ENCODE measurements at regions not wholly inside any gene's neighbourhood (a gene's known extent, or its start where the extent isn't known, plus 50 kb on each side); places are given as distances from the start of the nearest gene placed in this dataset.

GRCh38 chr9:26399556-26399955, 493.0 kb downstream of the CAAP1 start:
- Histone ChIP-seq H3K4me3 (ENCODE audit: low read depth, low read length, poor library complexity, severe bottlenecking) (no peak overlapping the region), H3K36me3 (ENCODE audit: insufficient read depth, low read length, poor library complexity, severe bottlenecking) (no peaks in the 10 kb centered on the region), H3K9me3 (ENCODE audit: low read depth, low read length, poor library complexity, severe bottlenecking) (no peaks in the 10 kb centered on the region), H3K4me1 (ENCODE audit: insufficient read depth, low read length, poor library complexity, severe bottlenecking) (no peaks in the 10 kb centered on the region), H3K27ac (ENCODE audit: low read depth, low read length, poor library complexity, severe bottlenecking) (no peak overlapping the region), H3K27me3 (replicated peaks; ENCODE audit: insufficient read depth, low read depth, low read length, poor library complexity) (no peaks in the 10 kb centered on the region)
- intact Hi-C loops (cut with micrococcal nuclease; ENCODE audit: unreplicated experiment): no loop called here
- DNase-seq (ENCODE audit: low spot score): no peak
- POLR2A ChIA-PET (ENCODE audit: low non-redundant PET): no interaction called here
- CTCF ChIA-PET: no interaction called here
- no TSS peak for BruUV-seq (replicated peaks)
- TF ChIP-seq CTCF (conservative IDR thresholded peaks at IDR 0.05; ENCODE audit: low read depth, low read length) (no peak), EZH2 (IDR thresholded peaks at IDR 0.05; ENCODE audit: borderline replicate concordance, low read depth, low read length, poor library complexity, severe bottlenecking) (no peak)

DNA sequence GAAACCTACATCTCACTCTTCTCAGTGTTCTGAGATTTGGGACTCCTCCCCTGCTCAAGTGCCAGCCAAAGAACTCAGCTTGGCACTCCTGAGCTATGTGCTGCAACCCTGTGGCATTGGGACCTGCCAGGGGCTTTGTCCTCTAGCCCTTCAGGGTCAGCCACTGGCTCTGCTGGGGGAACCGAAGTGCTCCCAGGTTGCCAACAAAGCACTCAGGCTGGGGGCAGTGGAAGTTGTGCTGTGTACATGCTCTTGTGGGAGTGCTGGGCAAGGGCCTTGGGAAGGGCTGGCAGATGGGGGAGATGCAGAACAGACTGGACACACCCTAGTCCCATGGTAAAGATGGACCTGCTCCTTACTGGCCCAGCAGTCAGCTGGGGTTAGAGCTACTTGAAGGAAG, 498.6 kb downstream of the CAAP1 start:
- BruUV-seq (replicated peaks): no TSS peak

DNA sequence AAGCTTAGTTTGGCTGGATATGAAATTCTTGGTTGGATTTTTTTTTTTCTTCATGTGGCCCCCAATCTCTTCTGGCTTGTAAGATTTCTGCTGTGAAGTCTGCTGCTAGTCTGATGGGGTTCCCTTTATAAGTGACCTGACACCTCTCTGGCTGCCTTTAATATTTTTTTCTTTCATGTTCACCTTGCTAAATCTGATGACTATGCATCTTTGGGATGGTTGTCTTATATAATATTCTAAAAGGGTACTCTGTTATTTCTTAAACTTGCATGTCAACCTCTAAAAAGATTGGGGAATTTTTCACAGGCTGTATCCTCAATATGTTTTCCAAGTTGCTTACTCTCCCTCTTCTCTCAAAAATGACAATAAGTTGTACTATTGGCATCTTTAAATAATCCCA, 500.0 kb downstream of the CAAP1 start:
- Histone ChIP-seq H3K9me3 (ENCODE audit: low read depth, low read length, poor library complexity, severe bottlenecking) (no peaks in the 10 kb centered on the region), H3K4me3 (ENCODE audit: low read depth, low read length, poor library complexity, severe bottlenecking) (no peak overlapping the region), H3K27ac (ENCODE audit: low read depth, low read length, poor library complexity, severe bottlenecking) (no peak overlapping the region), H3K36me3 (ENCODE audit: insufficient read depth, low read length, poor library complexity, severe bottlenecking) (no peaks in the 10 kb centered on the region), H3K4me1 (ENCODE audit: insufficient read depth, low read length, poor library complexity, severe bottlenecking) (no peaks in the 10 kb centered on the region), H3K27me3 (replicated peaks; ENCODE audit: insufficient read depth, low read depth, low read length, poor library complexity) (no peaks in the 10 kb centered on the region)
- ChIA-PET POLR2A (ENCODE audit: low non-redundant PET) (no interaction called here), CTCF (no interaction called here)
- no TSS peak for BruUV-seq (replicated peaks)
- no peak for DNase-seq (ENCODE audit: low spot score)
- intact Hi-C loops (cut with micrococcal nuclease; ENCODE audit: unreplicated experiment): no loop called here
- TF ChIP-seq EZH2 (IDR thresholded peaks at IDR 0.05; ENCODE audit: borderline replicate concordance, low read depth, low read length, poor library complexity, severe bottlenecking) (no peak), CTCF (conservative IDR thresholded peaks at IDR 0.05; ENCODE audit: low read depth, low read length) (no peak)

More for the DNA sequence above, 498.6 kb downstream of the CAAP1 start:
- POLR2A ChIA-PET (ENCODE audit: low non-redundant PET): no interaction called here
- Histone ChIP-seq H3K9me3 (ENCODE audit: low read depth, low read length, poor library complexity, severe bottlenecking) (no peaks in the 10 kb centered on the region), H3K4me3 (ENCODE audit: low read depth, low read length, poor library complexity, severe bottlenecking) (no peak overlapping the region), H3K36me3 (ENCODE audit: insufficient read depth, low read length, poor library complexity, severe bottlenecking) (no peaks in the 10 kb centered on the region), H3K4me1 (ENCODE audit: insufficient read depth, low read length, poor library complexity, severe bottlenecking) (no peaks in the 10 kb centered on the region), H3K27ac (ENCODE audit: low read depth, low read length, poor library complexity, severe bottlenecking) (no peak overlapping the region), H3K27me3 (replicated peaks; ENCODE audit: insufficient read depth, low read depth, low read length, poor library complexity) (no peaks in the 10 kb centered on the region)
- no peak for DNase-seq (ENCODE audit: low spot score)
- TF ChIP-seq EZH2 (IDR thresholded peaks at IDR 0.05; ENCODE audit: borderline replicate concordance, low read depth, low read length, poor library complexity, severe bottlenecking) (no peak), CTCF (conservative IDR thresholded peaks at IDR 0.05; ENCODE audit: low read depth, low read length) (no peak)
- CTCF ChIA-PET: no interaction called here
- intact Hi-C loops (cut with micrococcal nuclease; ENCODE audit: unreplicated experiment): no loop called here

All from A673 (cell line).